Ishikawa (cell line): ENCODE measurements at regions not wholly inside any gene's neighbourhood (a gene's known extent, or its start where the extent isn't known, plus 50 kb on each side); places are given as distances from the start of the nearest gene placed in this dataset.

Source experiments
- CEBPB ChIP-seq: IDR thresholded peaks from 2 replicates; pipeline ENCODE4 v1.6.1; 2012
- CREB1 ChIP-seq: IDR thresholded peaks from 2 replicates; pipeline ENCODE4 v1.6.1; 2012; ENCODE audit warnings: low read depth
- EGR1 ChIP-seq: IDR thresholded peaks from 2 replicates; pipeline ENCODE4 v1.6.1; 2012
- EP300 ChIP-seq: IDR thresholded peaks from 2 replicates; pipeline ENCODE4 v1.6.1; 2012; ENCODE audit warnings: borderline replicate concordance
- FOXM1 ChIP-seq: IDR thresholded peaks from 2 replicates; pipeline ENCODE4 v1.6.1; 2012; ENCODE audit warnings: low read depth, borderline replicate concordance
- NFIC ChIP-seq: IDR thresholded peaks from 2 replicates; pipeline ENCODE4 v1.6.1; 2012
- RAD21 ChIP-seq: IDR thresholded peaks from 2 replicates; pipeline ENCODE4 v1.6.1; 2012; ENCODE audit warnings: low read depth
- TAF1 ChIP-seq: IDR thresholded peaks from 2 replicates; pipeline ENCODE4 v1.6.1; 2012; ENCODE audit warnings: low read depth, mild to moderate bottlenecking
- TCF12 ChIP-seq: IDR thresholded peaks from 2 replicates; pipeline ENCODE4 v1.6.1; 2012; ENCODE audit warnings: low read depth
- TEAD4 ChIP-seq: IDR thresholded peaks from 2 replicates; pipeline ENCODE4 v1.6.1; 2012
- YY1 ChIP-seq: IDR thresholded peaks from 2 replicates; pipeline ENCODE4 v1.6.1; 2012; ENCODE audit warnings: low read depth
- ZBTB7A ChIP-seq: IDR thresholded peaks from 2 replicates; pipeline ENCODE4 v1.6.1; 2012; ENCODE audit warnings: low read depth
- TF ChIP-seq, protein P1 (sequence below): IDR thresholded peaks from 2 replicates; pipeline ENCODE4 v1.6.1; 2012; ENCODE audit warnings: low read depth, mild to moderate bottlenecking
- TF ChIP-seq, protein P2 (sequence below): IDR thresholded peaks from 2 replicates; pipeline ENCODE4 v1.6.1; 2012
- TF ChIP-seq, protein P3 (sequence below): IDR thresholded peaks from 2 replicates; pipeline ENCODE4 v1.6.1; 2012

GRCh38 chr11:87972133-87972532, 203.1 kb downstream of the RAB38 start:
- TF ChIP-seq CREB1 = no peak
- no peak for TF ChIP-seq TCF12
- TF ChIP-seq, protein P1, sequence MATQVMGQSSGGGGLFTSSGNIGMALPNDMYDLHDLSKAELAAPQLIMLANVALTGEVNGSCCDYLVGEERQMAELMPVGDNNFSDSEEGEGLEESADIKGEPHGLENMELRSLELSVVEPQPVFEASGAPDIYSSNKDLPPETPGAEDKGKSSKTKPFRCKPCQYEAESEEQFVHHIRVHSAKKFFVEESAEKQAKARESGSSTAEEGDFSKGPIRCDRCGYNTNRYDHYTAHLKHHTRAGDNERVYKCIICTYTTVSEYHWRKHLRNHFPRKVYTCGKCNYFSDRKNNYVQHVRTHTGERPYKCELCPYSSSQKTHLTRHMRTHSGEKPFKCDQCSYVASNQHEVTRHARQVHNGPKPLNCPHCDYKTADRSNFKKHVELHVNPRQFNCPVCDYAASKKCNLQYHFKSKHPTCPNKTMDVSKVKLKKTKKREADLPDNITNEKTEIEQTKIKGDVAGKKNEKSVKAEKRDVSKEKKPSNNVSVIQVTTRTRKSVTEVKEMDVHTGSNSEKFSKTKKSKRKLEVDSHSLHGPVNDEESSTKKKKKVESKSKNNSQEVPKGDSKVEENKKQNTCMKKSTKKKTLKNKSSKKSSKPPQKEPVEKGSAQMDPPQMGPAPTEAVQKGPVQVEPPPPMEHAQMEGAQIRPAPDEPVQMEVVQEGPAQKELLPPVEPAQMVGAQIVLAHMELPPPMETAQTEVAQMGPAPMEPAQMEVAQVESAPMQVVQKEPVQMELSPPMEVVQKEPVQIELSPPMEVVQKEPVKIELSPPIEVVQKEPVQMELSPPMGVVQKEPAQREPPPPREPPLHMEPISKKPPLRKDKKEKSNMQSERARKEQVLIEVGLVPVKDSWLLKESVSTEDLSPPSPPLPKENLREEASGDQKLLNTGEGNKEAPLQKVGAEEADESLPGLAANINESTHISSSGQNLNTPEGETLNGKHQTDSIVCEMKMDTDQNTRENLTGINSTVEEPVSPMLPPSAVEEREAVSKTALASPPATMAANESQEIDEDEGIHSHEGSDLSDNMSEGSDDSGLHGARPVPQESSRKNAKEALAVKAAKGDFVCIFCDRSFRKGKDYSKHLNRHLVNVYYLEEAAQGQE = no peak
- TF ChIP-seq EP300 = no peak
- TF ChIP-seq TEAD4 = no peak
- no peak for TF ChIP-seq EGR1
- TF ChIP-seq NFIC = no peak
- TF ChIP-seq, protein P2, sequence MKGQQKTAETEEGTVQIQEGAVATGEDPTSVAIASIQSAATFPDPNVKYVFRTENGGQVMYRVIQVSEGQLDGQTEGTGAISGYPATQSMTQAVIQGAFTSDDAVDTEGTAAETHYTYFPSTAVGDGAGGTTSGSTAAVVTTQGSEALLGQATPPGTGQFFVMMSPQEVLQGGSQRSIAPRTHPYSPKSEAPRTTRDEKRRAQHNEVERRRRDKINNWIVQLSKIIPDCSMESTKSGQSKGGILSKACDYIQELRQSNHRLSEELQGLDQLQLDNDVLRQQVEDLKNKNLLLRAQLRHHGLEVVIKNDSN = no peak
- no peak for TF ChIP-seq RAD21
- no peak for TF ChIP-seq YY1
- no peak for TF ChIP-seq FOXM1
- TF ChIP-seq TAF1 = no peak
- TF ChIP-seq, protein P3, sequence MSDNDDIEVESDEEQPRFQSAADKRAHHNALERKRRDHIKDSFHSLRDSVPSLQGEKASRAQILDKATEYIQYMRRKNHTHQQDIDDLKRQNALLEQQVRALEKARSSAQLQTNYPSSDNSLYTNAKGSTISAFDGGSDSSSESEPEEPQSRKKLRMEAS = no peak
- TF ChIP-seq ZBTB7A = no peak

DNA sequence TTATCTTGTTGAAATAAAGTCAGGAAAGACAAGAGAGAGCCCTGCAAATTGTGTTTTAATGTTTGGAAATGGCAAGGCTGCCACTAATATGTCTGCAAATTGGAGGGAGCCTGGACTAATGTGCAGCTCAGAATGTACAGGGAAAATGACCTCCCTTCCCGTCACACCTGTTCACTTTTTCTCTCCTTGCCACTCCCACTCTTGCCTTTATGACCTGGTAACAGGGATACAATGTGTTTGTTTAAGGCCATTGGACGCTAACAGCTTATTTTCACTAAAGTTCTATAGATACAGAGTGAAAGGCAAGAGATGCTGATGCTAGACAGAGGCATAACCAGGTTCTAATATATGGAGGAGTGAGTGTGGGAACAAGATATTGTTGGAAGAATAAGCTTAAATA, 203.9 kb downstream of the RAB38 start:
- no peak for TF ChIP-seq EGR1
- no peak for TF ChIP-seq TAF1
- TF ChIP-seq, protein P2 = no peak
- no peak for TF ChIP-seq CEBPB
- no peak for TF ChIP-seq EP300
- no peak for TF ChIP-seq ZBTB7A
- no peak for TF ChIP-seq FOXM1
- no peak for TF ChIP-seq NFIC
- TF ChIP-seq, protein P1 = no peak
- TF ChIP-seq RAD21 = no peak

- no peak for TF ChIP-seq CEBPB
Measured at GRCh38 chr11:87970762-87971161, 204.5 kb downstream of the RAB38 start.

GRCh38 chr11:87967459-87967858, 207.8 kb downstream of the RAB38 start:
- TF ChIP-seq EGR1 = no peak
- no peak for TF ChIP-seq RAD21
- no peak for TF ChIP-seq TCF12

DNA sequence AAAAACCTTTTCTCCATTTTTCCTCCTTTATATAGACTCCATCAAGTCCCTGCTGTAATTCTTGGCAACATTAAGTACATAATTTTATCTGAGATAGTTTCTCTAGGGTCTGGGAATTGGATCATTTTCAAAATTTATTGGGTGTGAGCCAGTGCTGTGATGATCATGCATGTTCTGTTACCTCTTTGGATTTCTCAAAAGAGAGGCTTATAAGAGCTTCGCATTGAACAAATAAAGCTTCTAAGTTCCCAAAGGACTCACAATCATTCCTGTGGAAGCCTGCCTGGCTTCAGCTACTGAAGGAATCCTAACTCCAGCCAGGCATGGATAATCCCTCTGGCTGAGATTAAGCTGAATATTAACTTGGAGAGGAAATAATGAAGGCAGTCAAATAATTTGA, 208.5 kb downstream of the RAB38 start:
- TF ChIP-seq TEAD4 = no peak
- no peak for TF ChIP-seq EGR1
- no peak for TF ChIP-seq TAF1
- TF ChIP-seq TCF12 = no peak
- TF ChIP-seq FOXM1 = no peak
- no peak for TF ChIP-seq YY1
- no peak for TF ChIP-seq CEBPB

GRCh38 chr11:87966216-87966615, 209.0 kb downstream of the RAB38 start:
- TF ChIP-seq, protein P3 = no peak
- TF ChIP-seq TEAD4 (no peak), CREB1 (no peak), NFIC (no peak), TCF12 (no peak), EP300 (no peak), FOXM1 (no peak), RAD21 (no peak), ZBTB7A (no peak), TAF1 (no peak), EGR1 (no peak), CEBPB (no peak)
- TF ChIP-seq, protein P1 = no peak
